ENCODE measurements at regions not wholly inside any gene's neighbourhood (a gene's known extent, or its start where the extent isn't known, plus 50 kb on each side); places are given as distances from the start of the nearest gene placed in this dataset.
"Not testable (repeated sequence)": the region's sequence is repeated elsewhere in the genome, so short reads cannot be mapped to it uniquely, and the experiment has no call there.

GRCh38 chr7:65797086-65797485, 75.8 kb upstream of the VKORC1L1 start:
- DNase-seq (ENCODE audit: low read depth in 2 of 2, low spot score in 1 of 2): not testable (repeated sequence)

GRCh38 chr7:65797566-65797965, 75.3 kb upstream of the VKORC1L1 start:
- not testable (repeated sequence) for DNase-seq (ENCODE audit: low read depth in 2 of 2, low spot score in 1 of 2)

- DNase-seq (ENCODE audit: low read depth in 2 of 2, low spot score in 1 of 2): no peak
Measured at GRCh38 chr7:65798111-65799075, 74.5 kb upstream of the VKORC1L1 start.

GRCh38 chr7:65800191-65800590, 72.7 kb upstream of the VKORC1L1 start:
- DNase-seq (ENCODE audit: low read depth in 2 of 2, low spot score in 1 of 2): not testable (repeated sequence)

- no peak for DNase-seq (ENCODE audit: low read depth in 2 of 2, low spot score in 1 of 2)
Measured at GRCh38 chr7:65800890-65801341, 72.0 kb upstream of the VKORC1L1 start.

GRCh38 chr7:65804887-65805286, 68.0 kb upstream of the VKORC1L1 start:
- no peak for DNase-seq (ENCODE audit: low read depth in 2 of 2, low spot score in 1 of 2)

GRCh38 chr7:65807067-65807466, 65.8 kb upstream of the VKORC1L1 start:
- not testable (repeated sequence) for DNase-seq (ENCODE audit: low read depth in 2 of 2, low spot score in 1 of 2)

GRCh38 chr7:65809259-65809981, 63.5 kb upstream of the VKORC1L1 start:
- no peak for DNase-seq (ENCODE audit: low read depth in 2 of 2, low spot score in 1 of 2)

GRCh38 chr7:65809982-65810288, 62.9 kb upstream of the VKORC1L1 start:
- no peak for DNase-seq (ENCODE audit: low read depth in 2 of 2, low spot score in 1 of 2)

GRCh38 chr7:65812281-65812680, 60.6 kb upstream of the VKORC1L1 start:
- no peak for DNase-seq (ENCODE audit: low read depth in 2 of 2, low spot score in 1 of 2)

GRCh38 chr7:65814556-65815167, 58.2 kb upstream of the VKORC1L1 start:
- DNase-seq (ENCODE audit: low read depth in 2 of 2, low spot score in 1 of 2): not testable (repeated sequence)

GRCh38 chr7:65820287-65820950, 52.5 kb upstream of the VKORC1L1 start:
- no peak for DNase-seq (ENCODE audit: low read depth in 2 of 2, low spot score in 1 of 2)
